ENCODE measurements at regions not wholly inside any gene's neighbourhood (a gene's known extent, or its start where the extent isn't known, plus 50 kb on each side); places are given as distances from the start of the nearest gene placed in this dataset.

GRCh38 chr6:163708466-163708865 is 293.9 kb downstream of the QKI start:
- DNase-seq = no peak
- H3K27me3 ChIP-seq (replicated peaks; ENCODE audit: control insufficient read depth, insufficient read depth, low read length) = no peaks in the 10 kb centered on the region
- no peaks in the 10 kb centered on the region for H3K36me3 ChIP-seq (ENCODE audit: control insufficient read depth, insufficient read depth, low read length)
- Mint-ChIP-seq H3K27me3 (ENCODE audit: insufficient read depth, unreplicated experiment) (no peaks in the 10 kb centered on the region), H3K9me3 (ENCODE audit: unreplicated experiment) (no peaks in the 10 kb centered on the region), H3K36me3 (ENCODE audit: insufficient read depth, unreplicated experiment) (no peaks in the 10 kb centered on the region), H3K4me3 (ENCODE audit: unreplicated experiment) (no peak overlapping the region), H3K27ac (ENCODE audit: unreplicated experiment) (no peak overlapping the region), H3K4me1 (ENCODE audit: low read depth, unreplicated experiment) (no peaks in the 10 kb centered on the region)
- CTCF ChIA-PET = no interaction called here
- BruUV-seq (replicated peaks) = no TSS peak
- intact Hi-C loops (cut with micrococcal nuclease; ENCODE audit: unreplicated experiment) = no loop called here
- POLR2A ChIA-PET = no interaction called here
- H3K4me3 ChIP-seq (ENCODE audit: low read depth, low read length) = no peak overlapping the region
- no peaks in the 10 kb centered on the region for H3K9me3 ChIP-seq
- no peak for TF ChIP-seq CTCF (IDR thresholded peaks at IDR 0.05; ENCODE audit: insufficient read depth in 1 of 2, low read depth in 1 of 2, low read length in 1 of 2, severe bottlenecking in 1 of 2, unreplicated experiment in 1 of 2)
- H3K4me1 ChIP-seq = no peaks in the 10 kb centered on the region

DNA sequence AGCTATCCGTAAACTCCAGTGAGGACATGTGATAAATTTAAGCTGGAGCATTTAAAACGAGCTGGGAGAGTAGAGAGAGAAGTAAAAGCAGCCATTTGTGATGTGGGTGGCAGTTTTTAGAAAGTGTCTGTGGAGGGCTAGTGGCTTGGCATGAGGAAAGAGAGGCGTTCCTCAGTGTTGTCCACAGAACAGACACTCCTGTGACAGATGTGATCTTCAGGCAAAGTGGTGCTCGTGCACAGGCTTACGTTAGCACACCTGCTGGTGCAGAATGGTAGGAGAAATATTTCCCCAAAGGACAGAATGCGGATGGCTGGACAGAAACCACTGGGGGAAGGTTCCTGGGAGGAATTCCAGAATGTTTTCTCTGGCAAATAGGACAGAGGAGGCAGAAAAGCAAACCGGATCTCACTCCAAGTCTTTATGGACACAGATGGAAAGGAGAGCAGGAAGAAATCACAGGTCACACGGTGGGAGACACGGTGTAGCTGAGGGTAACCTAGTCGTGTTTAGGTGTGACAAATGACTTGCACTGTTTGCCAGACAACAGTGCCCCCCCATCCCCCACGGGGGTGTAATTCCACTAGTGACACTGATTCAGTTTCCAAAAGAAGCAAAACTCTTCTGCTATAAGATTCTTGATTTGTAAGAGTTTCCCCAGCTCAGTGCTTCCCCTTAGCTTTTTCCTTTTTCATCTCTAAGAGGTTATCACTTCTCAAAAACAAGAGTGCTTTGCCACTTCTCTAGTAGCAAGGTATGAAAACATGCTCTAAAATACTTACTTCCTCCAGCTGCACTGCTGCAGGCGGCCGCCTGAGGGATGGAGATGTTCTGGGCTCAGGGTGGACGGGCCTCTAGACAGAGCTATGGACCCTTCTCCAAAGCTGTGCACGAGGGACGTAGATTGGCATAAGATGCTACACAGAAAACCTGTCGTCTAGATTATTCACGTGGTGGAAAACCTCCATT is 293.2 kb downstream of the QKI start:
- no peak for TF ChIP-seq CTCF (IDR thresholded peaks at IDR 0.05; ENCODE audit: insufficient read depth in 1 of 2, low read depth in 1 of 2, low read length in 1 of 2, severe bottlenecking in 1 of 2, unreplicated experiment in 1 of 2)
- ChIA-PET CTCF (no interaction called here), POLR2A (no interaction called here)
- BruUV-seq (replicated peaks) = no TSS peak
- H3K4me1 ChIP-seq = no peaks in the 10 kb centered on the region
- no peaks in the 10 kb centered on the region for H3K4me1 Mint-ChIP-seq (ENCODE audit: low read depth, unreplicated experiment)
- H3K9me3 ChIP-seq = no peaks in the 10 kb centered on the region
- H3K4me3 Mint-ChIP-seq (ENCODE audit: unreplicated experiment) = no peak overlapping the region
- no peak overlapping the region for H3K27ac Mint-ChIP-seq (ENCODE audit: unreplicated experiment)
- H3K27me3 Mint-ChIP-seq (ENCODE audit: insufficient read depth, unreplicated experiment) = no peaks in the 10 kb centered on the region
- H3K9me3 Mint-ChIP-seq (ENCODE audit: unreplicated experiment) = no peaks in the 10 kb centered on the region
- H3K36me3 Mint-ChIP-seq (ENCODE audit: insufficient read depth, unreplicated experiment) = no peaks in the 10 kb centered on the region
- H3K36me3 ChIP-seq (ENCODE audit: control insufficient read depth, insufficient read depth, low read length) = no peaks in the 10 kb centered on the region
- intact Hi-C loops (cut with micrococcal nuclease; ENCODE audit: unreplicated experiment) = no loop called here
- H3K4me3 ChIP-seq (ENCODE audit: low read depth, low read length) = no peak overlapping the region
- H3K27me3 ChIP-seq (replicated peaks; ENCODE audit: control insufficient read depth, insufficient read depth, low read length) = no peaks in the 10 kb centered on the region
- DNase-seq = no peak

GRCh38 chr6:163706500-163707087 is 292.1 kb downstream of the QKI start:
- no peaks in the 10 kb centered on the region for H3K27me3 Mint-ChIP-seq (ENCODE audit: insufficient read depth, unreplicated experiment)
- no peak overlapping the region for H3K27ac Mint-ChIP-seq (ENCODE audit: unreplicated experiment)
- Histone ChIP-seq H3K9me3 (no peaks in the 10 kb centered on the region), H3K27me3 (replicated peaks; ENCODE audit: control insufficient read depth, insufficient read depth, low read length) (no peaks in the 10 kb centered on the region), H3K4me1 (no peaks in the 10 kb centered on the region), H3K36me3 (ENCODE audit: control insufficient read depth, insufficient read depth, low read length) (no peaks in the 10 kb centered on the region), H3K4me3 (ENCODE audit: low read depth, low read length) (no peak overlapping the region)
- H3K36me3 Mint-ChIP-seq (ENCODE audit: insufficient read depth, unreplicated experiment) = no peaks in the 10 kb centered on the region
- BruUV-seq (replicated peaks) = no TSS peak
- no peaks in the 10 kb centered on the region for H3K4me1 Mint-ChIP-seq (ENCODE audit: low read depth, unreplicated experiment)
- intact Hi-C loops (cut with micrococcal nuclease; ENCODE audit: unreplicated experiment) = no loop called here
- H3K4me3 Mint-ChIP-seq (ENCODE audit: unreplicated experiment) = no peak overlapping the region
- H3K9me3 Mint-ChIP-seq (ENCODE audit: unreplicated experiment) = no peaks in the 10 kb centered on the region
- CTCF ChIA-PET = interaction anchor here (0.6 kb wide), 1 partner anchor 86 kb away, joined by 3 read pairs; no protein-coding TSS in a partner anchor
- POLR2A ChIA-PET = no interaction called here
- TF ChIP-seq CTCF (IDR thresholded peaks at IDR 0.05; ENCODE audit: insufficient read depth in 1 of 2, low read depth in 1 of 2, low read length in 1 of 2, severe bottlenecking in 1 of 2, unreplicated experiment in 1 of 2) = no peak
- DNase-seq = no peak

Data from Caco-2 (cell line).